ENCODE measurements at regions not wholly inside any gene's neighbourhood (a gene's known extent, or its start where the extent isn't known, plus 50 kb on each side); places are given as distances from the start of the nearest gene placed in this dataset.

DNA sequence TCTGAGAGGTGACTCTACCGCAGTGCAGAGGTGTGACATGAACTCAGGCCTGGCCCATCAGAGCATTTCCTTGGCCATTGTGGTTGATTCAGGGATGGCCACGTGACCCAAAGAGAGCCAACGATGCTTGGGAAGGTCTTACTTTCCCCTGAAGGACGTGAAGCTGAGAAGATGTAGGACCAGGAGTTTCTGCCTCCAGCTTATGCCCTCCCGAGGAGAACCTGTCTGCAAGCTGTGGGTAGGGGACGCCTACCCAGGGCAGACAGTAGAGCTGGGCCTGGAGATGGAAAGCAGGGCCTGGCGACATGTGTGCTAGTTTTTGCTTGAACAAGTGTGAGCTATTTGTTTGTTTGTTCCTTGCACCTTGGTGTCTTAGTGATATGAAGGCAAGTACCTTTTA, 89.4 kb downstream of the RPLP1 start:
- Histone ChIP-seq H3K27me3 (ENCODE audit: insufficient read depth, low read length, poor library complexity) (peaks cover 3% of the 10 kb centered on the region), H3K9ac (ENCODE audit: low read depth, low read length) (no peak overlapping the region), H4K20me1 (ENCODE audit: insufficient read depth, low read length) (0 out of 2 replicates have a peak, but pooled peaks cover 3% of the 10 kb centered on the region), H3K9me3 (ENCODE audit: insufficient read depth, low read length, severe bottlenecking) (no peaks in the 10 kb centered on the region), H3K79me2 (ENCODE audit: insufficient read depth, low read length) (no peaks in the 10 kb centered on the region), H2AFZ (ENCODE audit: low read depth, low read length) (no peak overlapping the region), H3K4me2 (ENCODE audit: insufficient read depth, low read length) (no peak overlapping the region), H3K27ac (ENCODE audit: low read length) (no peak overlapping the region), H3K4me1 (ENCODE audit: insufficient read depth, low read length) (no peaks in the 10 kb centered on the region), H3K4me3 (ENCODE audit: low read depth in 1 of 2, low read length in 2 of 2) (no peak overlapping the region), H3K36me3 (ENCODE audit: insufficient read depth, low read length) (no peaks in the 10 kb centered on the region)
- DNase-seq (no peak), ATAC-seq (ENCODE audit: insufficient read depth, low read depth) (no peak)
- TF ChIP-seq EZH2 (IDR thresholded peaks at IDR 0.05; ENCODE audit: borderline replicate concordance, low read depth, low read length, severe bottlenecking), result no peak
- TF ChIP-seq, protein P1, sequence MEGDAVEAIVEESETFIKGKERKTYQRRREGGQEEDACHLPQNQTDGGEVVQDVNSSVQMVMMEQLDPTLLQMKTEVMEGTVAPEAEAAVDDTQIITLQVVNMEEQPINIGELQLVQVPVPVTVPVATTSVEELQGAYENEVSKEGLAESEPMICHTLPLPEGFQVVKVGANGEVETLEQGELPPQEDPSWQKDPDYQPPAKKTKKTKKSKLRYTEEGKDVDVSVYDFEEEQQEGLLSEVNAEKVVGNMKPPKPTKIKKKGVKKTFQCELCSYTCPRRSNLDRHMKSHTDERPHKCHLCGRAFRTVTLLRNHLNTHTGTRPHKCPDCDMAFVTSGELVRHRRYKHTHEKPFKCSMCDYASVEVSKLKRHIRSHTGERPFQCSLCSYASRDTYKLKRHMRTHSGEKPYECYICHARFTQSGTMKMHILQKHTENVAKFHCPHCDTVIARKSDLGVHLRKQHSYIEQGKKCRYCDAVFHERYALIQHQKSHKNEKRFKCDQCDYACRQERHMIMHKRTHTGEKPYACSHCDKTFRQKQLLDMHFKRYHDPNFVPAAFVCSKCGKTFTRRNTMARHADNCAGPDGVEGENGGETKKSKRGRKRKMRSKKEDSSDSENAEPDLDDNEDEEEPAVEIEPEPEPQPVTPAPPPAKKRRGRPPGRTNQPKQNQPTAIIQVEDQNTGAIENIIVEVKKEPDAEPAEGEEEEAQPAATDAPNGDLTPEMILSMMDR (IDR thresholded peaks at IDR 0.05; ENCODE audit: borderline replicate concordance, extremely low read depth, low read length, poor library complexity, severe bottlenecking), result no peak

DNA sequence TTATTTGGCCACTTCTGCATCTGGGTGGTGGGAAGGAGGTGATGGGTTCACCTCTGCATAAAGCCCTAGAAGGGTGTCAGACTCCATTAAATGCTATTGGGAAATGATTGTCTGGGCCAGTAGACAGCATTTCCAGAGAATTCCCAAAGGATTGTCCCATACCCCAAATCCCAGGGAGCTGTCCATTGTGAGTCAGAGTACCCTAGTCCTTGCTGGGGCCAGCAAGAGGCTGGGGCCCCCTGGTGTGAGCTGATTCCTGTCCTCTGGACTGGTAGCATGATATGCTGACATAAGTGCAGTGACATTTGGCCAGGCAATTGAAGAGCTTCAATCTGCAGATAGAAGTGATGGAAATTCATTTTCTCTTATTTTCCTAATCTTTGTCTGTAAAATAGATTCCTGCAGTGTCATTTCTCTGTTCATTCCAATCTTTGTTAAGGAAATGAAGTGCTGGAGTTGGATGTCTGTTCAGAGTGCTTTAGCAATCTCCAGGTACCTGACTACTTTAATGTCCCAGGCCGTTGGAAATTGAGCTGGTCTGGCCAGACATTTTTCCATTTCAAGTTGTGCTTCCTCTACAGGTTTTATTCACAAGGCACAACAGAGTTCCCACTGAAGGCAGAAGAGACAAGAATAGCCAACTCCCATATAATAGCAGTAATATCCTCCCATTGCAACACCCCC, 91.2 kb downstream of the RPLP1 start:
- Histone ChIP-seq H3K36me3 (ENCODE audit: insufficient read depth, low read length) (no peaks in the 10 kb centered on the region), H3K9me3 (ENCODE audit: insufficient read depth, low read length, severe bottlenecking) (no peaks in the 10 kb centered on the region), H4K20me1 (ENCODE audit: insufficient read depth, low read length) (0 out of 2 replicates have a peak, but pooled peaks cover 3% of the 10 kb centered on the region), H2AFZ (ENCODE audit: low read depth, low read length) (no peak overlapping the region), H3K27ac (ENCODE audit: low read length) (no peak overlapping the region), H3K4me1 (ENCODE audit: insufficient read depth, low read length) (no peaks in the 10 kb centered on the region), H3K27me3 (ENCODE audit: insufficient read depth, low read length, poor library complexity) (peaks cover 3% of the 10 kb centered on the region), H3K9ac (ENCODE audit: low read depth, low read length) (no peak overlapping the region), H3K4me3 (ENCODE audit: low read depth in 1 of 2, low read length in 2 of 2) (no peak overlapping the region), H3K79me2 (ENCODE audit: insufficient read depth, low read length) (no peaks in the 10 kb centered on the region), H3K4me2 (ENCODE audit: insufficient read depth, low read length) (no peak overlapping the region)
- no peak for TF ChIP-seq EZH2 (IDR thresholded peaks at IDR 0.05; ENCODE audit: borderline replicate concordance, low read depth, low read length, severe bottlenecking)
- TF ChIP-seq, protein P1 (IDR thresholded peaks at IDR 0.05; ENCODE audit: borderline replicate concordance, extremely low read depth, low read length, poor library complexity, severe bottlenecking), result no peak
- no peak for ATAC-seq (ENCODE audit: insufficient read depth, low read depth)
- DNase-seq, result no peak

DNA sequence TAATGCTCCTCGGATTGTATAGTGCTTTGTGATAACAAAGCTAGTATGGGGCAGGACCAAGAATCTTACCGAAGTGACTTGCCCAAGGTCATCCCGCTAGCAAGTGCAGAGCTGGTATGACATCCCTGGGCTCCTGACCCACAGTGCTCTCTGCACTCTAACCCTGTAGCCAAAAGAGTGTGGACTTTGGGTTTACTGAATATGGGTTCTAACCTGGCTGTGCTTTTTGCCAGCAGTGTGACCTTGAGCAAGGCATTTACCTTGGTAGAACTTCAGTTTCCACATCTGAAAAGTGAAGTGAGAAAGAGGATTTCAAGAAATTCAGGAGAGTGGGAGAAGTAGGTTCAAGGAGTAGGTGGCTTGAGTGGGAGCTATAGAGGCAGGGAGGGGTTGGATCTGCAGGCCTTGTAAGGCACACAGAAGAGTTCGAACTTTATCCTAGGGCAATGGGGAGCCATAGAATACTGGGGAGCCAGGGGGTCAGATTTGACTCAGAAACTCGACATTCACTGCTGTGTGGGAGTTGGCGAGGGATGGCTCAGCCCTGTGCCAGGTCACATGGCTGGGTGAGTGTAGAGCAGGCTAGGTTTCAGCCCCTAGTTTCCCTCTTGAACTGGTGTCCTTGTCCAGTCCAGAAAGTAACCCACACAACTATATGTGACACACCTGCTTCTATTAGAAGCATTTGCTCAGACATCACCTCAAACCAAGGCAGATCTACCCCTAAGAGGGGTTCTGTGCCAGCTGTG, 91.9 kb downstream of the RPLP1 start:
- Histone ChIP-seq H3K27me3 (ENCODE audit: insufficient read depth, low read length, poor library complexity) (peaks cover 3% of the 10 kb centered on the region), H3K27ac (ENCODE audit: low read length) (no peak overlapping the region), H3K9ac (ENCODE audit: low read depth, low read length) (no peak overlapping the region), H3K4me1 (ENCODE audit: insufficient read depth, low read length) (no peaks in the 10 kb centered on the region), H3K79me2 (ENCODE audit: insufficient read depth, low read length) (no peaks in the 10 kb centered on the region), H3K4me3 (ENCODE audit: low read depth in 1 of 2, low read length in 2 of 2) (no peak overlapping the region), H3K4me2 (ENCODE audit: insufficient read depth, low read length) (no peak overlapping the region), H3K9me3 (ENCODE audit: insufficient read depth, low read length, severe bottlenecking) (no peaks in the 10 kb centered on the region), H2AFZ (ENCODE audit: low read depth, low read length) (no peak overlapping the region), H3K36me3 (ENCODE audit: insufficient read depth, low read length) (no peaks in the 10 kb centered on the region), H4K20me1 (ENCODE audit: insufficient read depth, low read length) (0 out of 2 replicates have a peak, but pooled peaks cover 3% of the 10 kb centered on the region)
- TF ChIP-seq, protein P1 (IDR thresholded peaks at IDR 0.05; ENCODE audit: borderline replicate concordance, extremely low read depth, low read length, poor library complexity, severe bottlenecking), result no peak
- no peak for TF ChIP-seq EZH2 (IDR thresholded peaks at IDR 0.05; ENCODE audit: borderline replicate concordance, low read depth, low read length, severe bottlenecking)
- ATAC-seq (ENCODE audit: insufficient read depth, low read depth) (no peak), DNase-seq (no peak)
